Activated CD4-positive, alpha-beta T cell treated with anti-CD3 and anti-CD28 coated beads, Interleukin-2, amount 10 ng/mL, durations not matched to agents 24 days and 14 days (primary cell): ENCODE measurements at regions not wholly inside any gene's neighbourhood (a gene's known extent, or its start where the extent isn't known, plus 50 kb on each side); places are given as distances from the start of the nearest gene placed in this dataset.

ENCODE experiments used
- DNase-seq: peaks from one replicate; pipeline ENCODE4 v3.0.0; 2022
- H3K27ac Mint-ChIP-seq: one replicate; pipeline ENCODE4 v1.8.0; 2022; ENCODE audit warnings: mild to moderate bottlenecking, mixed read lengths
- H3K27me3 Mint-ChIP-seq: one replicate; pipeline ENCODE4 v1.8.0; 2022; ENCODE audit warnings: mixed read lengths
- H3K36me3 Mint-ChIP-seq: one replicate; pipeline ENCODE4 v1.8.0; 2022; ENCODE audit warnings: low read depth, mild to moderate bottlenecking, mixed read lengths
- H3K4me1 Mint-ChIP-seq: one replicate; pipeline ENCODE4 v1.8.0; 2021; ENCODE audit warnings: mixed read lengths
- H3K4me3 Mint-ChIP-seq: one replicate; pipeline ENCODE4 v1.8.0; 2022; ENCODE audit warnings: mild to moderate bottlenecking, moderate library complexity, mixed read lengths
- H3K9me3 Mint-ChIP-seq: one replicate; pipeline ENCODE4 v1.8.0; 2021; ENCODE audit warnings: mixed read lengths
- intact Hi-C: fragments of 100-400 bp; cut with micrococcal nuclease; formaldehyde crosslinking; loops from one replicate; pipeline ENCODE4 v1.15.1; 2023

DNA sequence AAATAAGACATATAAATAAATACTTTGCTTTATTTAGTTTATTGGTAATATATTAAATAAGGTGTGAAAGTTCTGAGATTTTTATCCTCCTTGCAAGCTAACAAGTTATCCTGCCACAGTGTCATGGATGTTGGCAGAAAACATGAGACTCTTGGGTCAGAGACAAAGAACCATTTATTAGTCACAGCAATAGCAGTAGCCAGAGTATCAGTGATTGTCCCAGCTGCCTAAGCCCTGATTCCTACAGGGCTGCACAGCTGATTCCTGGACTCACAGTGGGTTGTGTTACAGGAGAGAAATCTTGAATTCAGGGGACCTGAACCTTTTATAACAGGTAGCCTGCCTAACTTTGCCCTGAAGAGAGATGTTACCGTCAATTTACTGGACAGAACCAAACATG is 304.5 kb upstream of the ZNF608 start:
- no peak overlapping the region for H3K4me3 Mint-ChIP-seq
- no peaks in the 10 kb centered on the region for H3K27me3 Mint-ChIP-seq
- H3K27ac Mint-ChIP-seq, result no peak overlapping the region
- H3K4me1 Mint-ChIP-seq, result no peaks in the 10 kb centered on the region
- no peaks in the 10 kb centered on the region for H3K9me3 Mint-ChIP-seq
- H3K36me3 Mint-ChIP-seq, result no peaks in the 10 kb centered on the region
- intact Hi-C loops, result no loop called here
- DNase-seq, result no peak

DNA sequence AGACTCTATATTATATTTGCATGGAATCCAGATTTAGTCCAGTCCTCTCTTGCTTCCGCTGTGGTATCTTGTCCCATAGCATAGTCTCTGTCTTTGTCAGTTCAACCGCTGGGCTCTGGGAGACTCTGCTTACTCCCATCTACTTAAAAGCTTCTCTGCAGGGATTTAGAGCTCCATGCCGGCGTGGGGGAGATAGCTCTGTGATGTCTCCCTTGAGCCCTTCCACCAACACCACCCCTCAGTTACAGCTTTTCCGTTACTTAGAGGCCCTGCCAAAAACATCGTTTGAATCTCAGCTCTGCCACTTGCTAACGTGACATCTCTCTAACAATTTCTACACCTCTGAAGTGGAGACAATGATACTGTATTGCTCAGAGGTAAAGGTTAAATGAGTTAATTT is 306.1 kb upstream of the ZNF608 start:
- DNase-seq, result no peak
- Mint-ChIP-seq H3K36me3 (no peaks in the 10 kb centered on the region), H3K27me3 (no peaks in the 10 kb centered on the region), H3K4me3 (no peak overlapping the region), H3K9me3 (no peaks in the 10 kb centered on the region), H3K27ac (no peak overlapping the region), H3K4me1 (no peaks in the 10 kb centered on the region)
- intact Hi-C loops, result no loop called here

DNA sequence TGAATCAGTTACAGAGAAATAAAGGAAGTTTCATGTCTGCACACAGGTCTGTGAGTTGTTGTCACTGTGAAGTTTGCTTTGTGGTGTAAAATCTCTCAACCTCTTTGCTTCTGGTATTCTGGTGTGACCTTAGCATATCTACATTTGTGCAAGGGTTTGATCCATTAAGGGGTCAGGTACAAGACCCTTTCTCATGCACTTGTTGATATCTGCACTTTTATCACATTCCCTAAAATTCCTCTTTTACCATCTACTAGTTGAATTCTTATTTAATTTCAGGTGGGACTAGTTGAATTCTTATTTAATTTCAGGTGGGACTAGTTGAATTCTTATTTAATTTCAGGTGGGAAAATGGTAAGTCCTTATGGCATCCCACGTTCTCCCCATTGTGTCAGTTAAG is 306.7 kb upstream of the ZNF608 start:
- no peaks in the 10 kb centered on the region for H3K9me3 Mint-ChIP-seq
- DNase-seq, result no peak
- H3K4me3 Mint-ChIP-seq, result no peak overlapping the region
- no peak overlapping the region for H3K27ac Mint-ChIP-seq
- no peaks in the 10 kb centered on the region for H3K27me3 Mint-ChIP-seq
- intact Hi-C loops, result no loop called here
- H3K4me1 Mint-ChIP-seq, result no peaks in the 10 kb centered on the region
- H3K36me3 Mint-ChIP-seq, result no peaks in the 10 kb centered on the region

DNA sequence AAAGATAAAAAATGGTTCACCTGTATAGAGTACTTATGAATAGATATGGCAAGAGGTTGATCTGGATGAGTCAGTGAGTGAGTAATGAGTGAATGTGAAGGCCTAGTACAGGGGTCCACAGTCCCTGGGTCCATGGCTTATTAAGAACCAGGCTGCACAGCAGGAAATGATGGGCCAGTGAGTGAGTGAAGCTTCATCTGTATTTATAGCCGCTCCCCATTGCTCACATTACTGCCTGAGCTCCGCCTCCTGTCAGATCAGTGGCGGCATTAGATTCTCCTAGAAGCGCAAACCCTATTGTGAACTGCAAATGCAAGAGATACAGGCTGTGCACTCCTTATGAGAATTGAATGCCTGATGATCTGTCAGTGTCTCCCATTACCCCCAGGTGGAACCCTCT is 307.7 kb upstream of the ZNF608 start:
- Mint-ChIP-seq H3K27me3 (no peaks in the 10 kb centered on the region), H3K36me3 (no peaks in the 10 kb centered on the region), H3K9me3 (no peaks in the 10 kb centered on the region), H3K4me1 (no peaks in the 10 kb centered on the region), H3K27ac (no peak overlapping the region), H3K4me3 (no peak overlapping the region)
- intact Hi-C loops, result no loop called here
- DNase-seq, result no peak

- Mint-ChIP-seq H3K36me3 (no peaks in the 10 kb centered on the region), H3K27ac (no peak overlapping the region), H3K4me1 (no peaks in the 10 kb centered on the region), H3K9me3 (peaks cover 7% of the 10 kb centered on the region), H3K4me3 (no peak overlapping the region), H3K27me3 (no peaks in the 10 kb centered on the region)
- intact Hi-C loops, result no loop called here
- no peak for DNase-seq
Observed at GRCh38 chr5:125056671-125057485, 310.4 kb upstream of the ZNF608 start.

- Mint-ChIP-seq H3K9me3 (peaks cover 7% of the 10 kb centered on the region), H3K27me3 (no peaks in the 10 kb centered on the region), H3K4me3 (no peak overlapping the region), H3K27ac (no peak overlapping the region), H3K4me1 (no peaks in the 10 kb centered on the region), H3K36me3 (no peaks in the 10 kb centered on the region)
- no peak for DNase-seq
- intact Hi-C loops, result no loop called here
Observed at GRCh38 chr5:125057912-125058826, 311.7 kb upstream of the ZNF608 start.

- H3K9me3 Mint-ChIP-seq, result peaks cover 10% of the 10 kb centered on the region
- H3K36me3 Mint-ChIP-seq, result no peaks in the 10 kb centered on the region
- H3K4me1 Mint-ChIP-seq, result no peaks in the 10 kb centered on the region
- H3K27me3 Mint-ChIP-seq, result no peaks in the 10 kb centered on the region
- no peak overlapping the region for H3K27ac Mint-ChIP-seq
- no peak overlapping the region for H3K4me3 Mint-ChIP-seq
- DNase-seq, result no peak
- intact Hi-C loops, result no loop called here
Observed at GRCh38 chr5:125059255-125060002, 313.0 kb upstream of the ZNF608 start.

DNA sequence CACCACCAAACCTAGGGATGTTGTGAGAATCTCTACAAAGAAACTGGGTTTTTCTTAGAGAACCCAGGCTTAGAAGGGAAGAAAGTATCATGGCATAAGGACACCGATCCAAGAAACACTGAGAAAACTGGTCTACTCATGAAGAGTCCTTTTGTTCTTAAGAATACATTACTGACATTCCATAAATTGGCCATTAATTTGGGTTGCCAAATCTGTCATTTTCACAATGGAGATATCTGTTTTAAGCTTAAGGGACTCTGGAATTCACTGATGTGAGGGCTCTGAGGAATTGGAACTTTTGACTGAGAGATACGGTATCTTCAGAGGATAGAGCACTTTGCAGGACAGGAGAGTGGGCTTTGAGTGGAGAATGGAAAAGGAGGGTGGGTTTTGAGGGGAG is 315.3 kb upstream of the ZNF608 start:
- Mint-ChIP-seq H3K4me1 (no peaks in the 10 kb centered on the region), H3K36me3 (no peaks in the 10 kb centered on the region), H3K27me3 (no peaks in the 10 kb centered on the region), H3K4me3 (no peak overlapping the region), H3K27ac (no peak overlapping the region), H3K9me3 (peaks cover 10% of the 10 kb centered on the region)
- no peak for DNase-seq
- intact Hi-C loops, result no loop called here

DNA sequence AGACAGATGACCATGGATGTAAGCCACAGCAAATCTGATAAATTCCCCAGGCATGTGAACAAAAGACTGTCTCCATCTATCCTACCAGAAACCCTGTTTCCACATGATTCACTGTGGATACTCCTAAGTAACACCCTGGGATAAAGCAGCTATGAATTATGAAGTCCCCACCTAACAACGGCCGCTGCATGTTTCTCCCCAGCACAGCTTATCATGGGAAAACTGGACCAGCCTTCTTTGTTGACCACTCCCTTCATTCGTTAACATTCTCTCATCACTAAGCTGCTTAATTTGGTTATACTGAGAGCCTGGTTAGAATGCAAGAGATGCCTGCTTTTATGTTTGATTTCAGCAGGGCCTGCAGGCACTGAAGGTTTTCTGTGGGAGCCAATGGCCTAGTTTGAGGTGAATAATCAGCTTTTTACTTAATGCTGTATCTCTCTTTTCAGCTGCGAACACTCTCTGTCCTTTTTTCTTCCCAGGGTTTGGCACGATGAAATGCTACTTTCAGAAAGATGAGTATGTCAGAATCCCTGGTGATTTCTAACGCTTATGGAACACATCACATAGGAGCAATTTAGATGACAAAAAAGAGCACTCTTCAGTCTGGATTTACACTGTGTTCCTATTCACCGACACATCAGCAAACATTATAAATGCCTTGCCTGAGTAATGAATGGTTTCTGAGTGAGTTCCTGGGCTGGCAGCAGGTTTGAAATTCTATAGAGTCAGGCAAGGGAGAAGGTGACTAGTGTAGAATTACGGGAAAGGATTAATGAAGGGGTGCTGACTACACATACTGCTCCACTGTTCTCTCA is 318.4 kb upstream of the ZNF608 start:
- Mint-ChIP-seq H3K27ac (no peak overlapping the region), H3K36me3 (no peaks in the 10 kb centered on the region), H3K4me3 (no peak overlapping the region), H3K4me1 (no peaks in the 10 kb centered on the region), H3K27me3 (no peaks in the 10 kb centered on the region), H3K9me3 (peaks cover 10% of the 10 kb centered on the region)
- no peak for DNase-seq
- intact Hi-C loops, result no loop called here

DNA sequence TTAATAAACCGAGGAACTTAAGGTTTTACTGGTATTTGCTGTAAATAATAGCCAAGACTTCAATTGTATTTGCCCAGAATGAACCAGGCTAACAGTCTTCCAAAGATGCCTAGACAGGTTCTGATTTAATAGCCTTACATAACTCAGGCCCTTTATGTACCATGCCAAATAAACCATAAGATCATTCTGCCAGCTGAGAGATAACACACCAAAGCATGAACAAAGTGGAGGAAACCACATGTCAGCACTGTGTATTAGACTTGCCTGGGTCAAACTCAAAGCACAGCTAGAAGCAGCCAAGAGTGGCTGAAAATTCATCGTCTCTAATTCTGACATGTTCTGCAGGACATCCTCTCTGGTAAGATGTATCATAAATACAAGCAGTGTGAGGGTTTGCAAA is 319.3 kb upstream of the ZNF608 start:
- Mint-ChIP-seq H3K27ac (no peak overlapping the region), H3K36me3 (no peaks in the 10 kb centered on the region), H3K4me3 (no peak overlapping the region), H3K4me1 (no peaks in the 10 kb centered on the region), H3K27me3 (no peaks in the 10 kb centered on the region), H3K9me3 (peaks cover 3% of the 10 kb centered on the region)
- DNase-seq, result no peak
- intact Hi-C loops, result no loop called here

DNA sequence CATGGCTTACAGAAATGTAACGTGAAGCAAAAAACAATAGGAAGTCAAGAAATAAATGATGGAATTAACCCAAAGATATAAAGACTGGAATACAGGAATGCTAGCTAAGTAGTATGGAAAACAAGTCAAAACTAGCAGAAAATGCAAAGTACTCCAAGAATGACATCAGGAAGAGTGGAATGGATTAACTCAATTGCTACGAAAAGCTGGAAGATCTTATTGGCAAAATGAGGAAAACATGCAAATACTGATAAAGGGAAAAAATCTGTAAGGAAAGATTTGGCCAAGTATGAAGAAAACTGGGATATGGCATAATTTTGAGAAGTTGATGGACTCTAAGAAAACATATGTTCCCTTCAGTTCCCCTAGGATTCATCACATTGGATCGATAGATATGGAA is 324.5 kb upstream of the ZNF608 start:
- H3K27me3 Mint-ChIP-seq, result no peaks in the 10 kb centered on the region
- H3K36me3 Mint-ChIP-seq, result no peaks in the 10 kb centered on the region
- H3K9me3 Mint-ChIP-seq, result peaks cover 12% of the 10 kb centered on the region
- H3K4me3 Mint-ChIP-seq, result no peak overlapping the region
- no peak for DNase-seq
- H3K4me1 Mint-ChIP-seq, result no peaks in the 10 kb centered on the region
- no peak overlapping the region for H3K27ac Mint-ChIP-seq
- intact Hi-C loops, result no loop called here

- no peaks in the 10 kb centered on the region for H3K27me3 Mint-ChIP-seq
- no peak for DNase-seq
- H3K4me3 Mint-ChIP-seq, result no peak overlapping the region
- no peaks in the 10 kb centered on the region for H3K4me1 Mint-ChIP-seq
- H3K9me3 Mint-ChIP-seq, result peaks cover 12% of the 10 kb centered on the region
- H3K27ac Mint-ChIP-seq, result no peak overlapping the region
- intact Hi-C loops, result no loop called here
- H3K36me3 Mint-ChIP-seq, result no peaks in the 10 kb centered on the region
Observed at GRCh38 chr5:125073090-125073489, 326.7 kb upstream of the ZNF608 start.

DNA sequence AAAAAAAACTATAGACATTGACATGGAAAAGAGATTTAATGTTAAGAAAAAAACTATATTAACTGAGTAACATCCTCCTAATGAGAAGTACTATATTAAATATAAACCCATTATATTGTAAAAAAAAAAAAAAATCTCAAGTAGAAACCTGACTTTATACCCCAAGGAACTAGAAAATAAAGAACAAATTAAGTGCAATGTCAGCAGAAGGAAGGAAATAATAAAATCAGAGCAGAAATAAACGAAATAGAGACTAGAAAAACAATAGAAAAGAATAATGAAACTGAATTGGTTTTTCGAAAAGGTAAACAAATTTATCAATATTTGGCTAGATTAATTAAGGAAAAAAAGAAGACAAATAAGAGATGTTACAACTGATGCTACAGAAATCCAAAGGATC is 329.1 kb upstream of the ZNF608 start:
- Mint-ChIP-seq H3K4me3 (no peak overlapping the region), H3K9me3 (peaks cover 12% of the 10 kb centered on the region), H3K4me1 (no peaks in the 10 kb centered on the region), H3K27ac (no peak overlapping the region), H3K36me3 (no peaks in the 10 kb centered on the region), H3K27me3 (no peaks in the 10 kb centered on the region)
- intact Hi-C loops, result no loop called here
- DNase-seq, result no peak
